WI38 (cell line): ENCODE measurements at regions not wholly inside any gene's neighbourhood (a gene's known extent, or its start where the extent isn't known, plus 50 kb on each side); places are given as distances from the start of the nearest gene placed in this dataset.
"Not testable (repeated sequence)": the region's sequence is repeated elsewhere in the genome, so short reads cannot be mapped to it uniquely, and the experiment has no call there.

Experiments used
- H3K4me3 ChIP-seq: 2 replicates; pipeline ENCODE4 v1.5.1; 2011; ENCODE audit warnings: low read depth, mild to moderate bottlenecking, control low read depth, low read length
- CTCF ChIP-seq: IDR thresholded peaks from 2 replicates; pipeline ENCODE4 v1.5.1; 2012; ENCODE audit warnings: low read depth, mild to moderate bottlenecking, control low read depth, low read length

- no peak overlapping the region for H3K4me3 ChIP-seq
- no peak for TF ChIP-seq CTCF
These were observed 252.3 kb upstream of the RASGEF1B start for GRCh38 chr4:81723927-81724587.

GRCh38 chr4:81723019-81723884 lies 251.5 kb upstream of the RASGEF1B start:
- H3K4me3 ChIP-seq: no peak overlapping the region
- no peak for TF ChIP-seq CTCF

- H3K4me3 ChIP-seq: no peak overlapping the region
- no peak for TF ChIP-seq CTCF
These were observed 250.7 kb upstream of the RASGEF1B start for GRCh38 chr4:81722290-81722851.

DNA sequence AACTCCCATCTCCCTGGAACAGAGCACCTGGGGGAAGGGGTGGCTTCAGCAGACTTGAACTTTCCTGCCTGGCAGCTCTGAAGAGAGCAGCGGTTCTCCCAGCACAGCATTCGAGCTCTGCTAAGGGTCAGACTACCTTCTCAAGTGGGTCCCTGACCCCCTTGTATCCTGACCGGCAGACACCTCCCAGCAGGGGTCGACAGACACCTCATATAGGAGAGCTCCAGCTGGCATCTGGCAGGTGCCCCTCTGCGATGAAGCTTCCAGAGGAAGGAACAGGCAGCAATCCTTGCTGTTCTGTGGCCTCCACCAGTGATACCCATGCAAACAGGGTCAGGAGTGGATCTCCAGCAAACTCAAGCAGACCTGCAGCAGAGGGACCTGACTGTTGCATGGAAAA lies 244.1 kb upstream of the RASGEF1B start:
- TF ChIP-seq CTCF: no peak
- H3K4me3 ChIP-seq: no peak overlapping the region

DNA sequence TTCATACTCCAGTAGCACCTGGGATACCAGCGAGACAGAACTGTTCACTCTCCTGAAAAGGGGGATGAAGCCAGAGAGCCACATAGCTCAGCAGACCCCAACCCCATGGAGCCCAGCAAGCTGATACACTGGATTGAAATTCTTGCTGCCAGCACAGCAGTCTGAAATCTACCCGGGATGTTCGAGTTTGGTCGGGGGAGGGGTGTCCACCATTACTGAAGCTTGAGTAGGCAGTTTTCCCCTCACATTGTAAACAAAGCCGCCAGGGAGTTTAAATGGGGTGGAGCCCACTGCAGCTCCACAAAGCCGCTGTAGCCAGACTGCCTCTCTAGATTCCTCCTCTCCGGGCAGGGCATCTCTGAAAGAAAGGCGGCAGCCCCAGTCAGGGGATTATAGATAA lies 243.7 kb upstream of the RASGEF1B start:
- H3K4me3 ChIP-seq: not testable (repeated sequence)

DNA sequence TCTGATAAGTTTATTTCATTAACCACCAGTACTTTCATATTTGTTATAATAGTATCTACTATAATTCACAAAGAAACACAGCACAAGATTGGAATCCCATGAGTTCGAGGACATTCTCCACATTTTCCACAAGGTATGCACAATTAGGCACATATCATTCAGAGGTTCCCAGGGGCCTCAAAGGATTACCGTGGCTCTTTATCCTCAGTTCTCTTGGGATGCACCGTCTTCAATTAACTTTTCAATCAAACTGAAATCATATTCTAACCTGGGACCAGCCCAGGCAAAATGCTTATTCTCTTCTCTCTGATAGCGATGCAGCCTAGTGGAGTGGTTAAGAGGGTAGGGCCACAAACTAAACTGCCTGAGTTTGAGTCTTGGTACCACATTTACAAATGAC lies 242.6 kb upstream of the RASGEF1B start:
- TF ChIP-seq CTCF: no peak
- H3K4me3 ChIP-seq: no peak overlapping the region

DNA sequence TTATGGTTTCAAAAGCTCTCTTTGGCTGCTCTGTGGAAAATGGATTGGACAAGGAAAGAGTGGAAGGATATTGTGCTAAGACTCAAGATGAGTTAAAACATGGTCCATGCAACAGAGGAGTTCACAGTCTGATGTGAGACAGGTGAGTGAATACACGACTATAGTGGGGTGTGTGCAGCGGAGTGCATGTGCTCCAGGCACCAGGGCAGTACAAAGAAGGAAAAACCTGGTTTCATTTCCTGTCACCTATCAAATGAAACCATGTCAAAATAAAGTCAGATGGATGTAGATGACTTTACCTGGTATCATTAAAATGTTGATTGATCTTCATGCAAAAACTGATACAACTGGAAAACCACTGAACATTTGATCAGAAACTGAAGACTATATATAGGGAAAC lies 241.0 kb upstream of the RASGEF1B start:
- no peak overlapping the region for H3K4me3 ChIP-seq
- no peak for TF ChIP-seq CTCF
